Subcutaneous abdominal adipose tissue (tissue), 5 donors: ENCODE measurements at regions not wholly inside any gene's neighbourhood (a gene's known extent, or its start where the extent isn't known, plus 50 kb on each side); places are given as distances from the start of the nearest gene placed in this dataset.

Source experiments
- H3K27ac ChIP-seq: one replicate; pipeline ENCODE4 v1.7.0; 2013; ENCODE audit warnings: low read depth, mild to moderate bottlenecking, inconsistent platforms, low read length, moderate library complexity
- H3K27me3 ChIP-seq, 5 donors: one replicate each; pipeline ENCODE4 v1.7.0; 2013; ENCODE audit warnings: low read length in 5 of 5, inconsistent platforms in 1 of 5; ENCODE audit not compliant: control insufficient read depth in 5 of 5, insufficient read depth in 4 of 5
- H3K36me3 ChIP-seq, 5 donors: one replicate each; pipeline ENCODE4 v1.7.0; 2013; ENCODE audit warnings: low read length in 5 of 5; ENCODE audit not compliant: control insufficient read depth in 5 of 5, insufficient read depth in 5 of 5
- H3K4me1 ChIP-seq, 5 donors: one replicate each; pipeline ENCODE4 v1.7.0; 2013; ENCODE audit warnings: low read length in 5 of 5, mild to moderate bottlenecking in 3 of 5, moderate library complexity in 1 of 5; ENCODE audit not compliant: control insufficient read depth in 5 of 5, insufficient read depth in 5 of 5
- H3K4me3 ChIP-seq, 5 donors: one replicate each; pipeline ENCODE4 v1.7.0; 2013; ENCODE audit warnings: low read length in 5 of 5, low read depth in 1 of 5
- H3K9ac ChIP-seq, 5 donors: one replicate each; pipeline ENCODE4 v1.7.0; 2013; ENCODE audit warnings: low read length in 5 of 5, mild to moderate bottlenecking in 4 of 5, moderate library complexity in 3 of 5
- H3K9me3 ChIP-seq, 5 donors: one replicate each; pipeline ENCODE4 v1.7.0; 2013; ENCODE audit warnings: low read length in 5 of 5; ENCODE audit not compliant: control insufficient read depth in 5 of 5
- donor health status: healthy.
- donor health status: healthy.
- donor health status: healthy.
- donor health status: healthy.
- donor health status: healthy.

DNA sequence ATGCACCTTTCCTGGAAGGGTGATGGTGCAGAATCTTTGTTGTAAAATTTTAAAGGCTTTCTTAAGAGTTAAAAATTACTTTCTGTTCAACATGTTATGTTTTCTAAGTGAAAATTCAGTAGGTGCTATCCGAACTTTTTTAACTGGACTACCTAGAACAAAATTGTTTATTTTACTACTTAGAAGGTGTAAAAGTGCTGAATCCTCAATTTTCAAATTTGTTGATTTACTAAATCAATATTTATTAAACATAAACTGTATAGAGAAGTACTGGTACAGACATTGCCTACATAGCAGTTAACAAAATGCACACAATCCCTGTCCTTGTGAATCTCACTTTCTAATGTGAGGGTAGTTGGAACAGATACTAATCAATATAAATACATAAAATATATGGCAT is 277.5 kb downstream of the CTH start:
- Histone ChIP-seq H3K27me3 (no peaks in the 10 kb centered on the region), H3K27ac (no peak overlapping the region), H3K4me3 (no peak overlapping the region), H3K4me1 (peaks cover 0 to 8% (median 2%) of the 10 kb centered on the region in 5 donors), H3K9ac (no peak overlapping the region), H3K9me3 (no peaks in the 10 kb centered on the region), H3K36me3 (no peaks in the 10 kb centered on the region)

DNA sequence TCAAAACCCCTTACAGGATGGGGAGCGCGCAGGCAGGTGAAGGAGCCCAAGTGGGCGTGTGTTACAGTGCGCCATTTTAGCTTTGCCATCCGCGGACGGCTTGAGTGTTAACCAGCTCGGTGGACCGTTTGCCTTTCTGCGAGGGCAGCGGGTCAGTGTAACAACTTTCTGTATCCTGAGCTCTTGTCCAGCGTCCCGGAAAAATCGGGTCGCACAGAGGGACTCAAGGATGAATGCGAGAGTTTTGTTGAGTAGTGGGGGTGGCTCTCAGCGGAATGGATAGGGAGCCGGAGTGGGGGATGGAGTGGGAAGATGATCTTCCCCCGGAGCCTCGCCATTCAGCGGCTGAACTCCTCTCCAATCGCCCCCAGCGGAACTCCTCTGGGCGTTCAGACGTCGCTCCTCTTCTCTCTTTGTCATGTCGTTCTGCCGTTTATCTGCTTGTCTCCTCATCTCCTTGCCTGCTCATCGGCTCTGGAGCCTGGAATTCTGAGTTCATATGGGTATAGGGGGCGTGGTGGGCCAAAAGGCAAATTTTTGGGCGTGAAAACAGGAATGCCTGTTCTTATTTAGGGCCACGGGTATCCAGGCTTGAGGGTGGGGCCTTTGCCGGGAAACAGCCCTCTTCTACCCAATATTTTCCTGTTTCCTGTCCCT is 295.4 kb downstream of the CTH start:
- Histone ChIP-seq H3K4me3 (peak overlapping the region; percentile 55 to 87 (median 62)), H3K4me1 (peaks cover 0 to 16% (median 8%) of the 10 kb centered on the region in 5 donors), H3K9ac (peak overlapping the region in 3 of 5 donors; percentile 52 to 72 (median 56)), H3K27ac (peak overlapping the region; percentile 71), H3K9me3 (peaks cover 0 to 7% (median 0%) of the 10 kb centered on the region in 5 donors), H3K27me3 (no peaks in the 10 kb centered on the region), H3K36me3 (no peaks in the 10 kb centered on the region)

DNA sequence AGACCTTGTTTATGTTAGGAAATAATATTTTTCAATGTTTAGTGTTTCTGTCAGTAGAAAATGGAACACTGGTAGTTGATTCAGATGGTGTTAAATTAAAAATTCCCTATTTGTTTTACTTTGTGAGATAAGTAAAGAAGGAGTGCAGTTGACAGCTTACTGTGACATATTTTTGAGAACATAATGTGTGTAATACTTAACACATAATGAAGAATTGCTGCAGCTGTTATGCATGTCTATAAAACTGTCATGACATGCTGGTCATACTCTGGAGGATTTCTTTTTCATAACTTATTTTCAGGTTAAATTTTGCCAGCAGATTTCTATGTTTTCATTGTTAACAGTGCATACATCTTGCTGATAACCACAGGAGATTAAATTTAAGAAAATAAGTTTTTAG is 296.1 kb downstream of the CTH start:
- Histone ChIP-seq H3K27me3 (no peaks in the 10 kb centered on the region), H3K4me3 (peak overlapping the region in 4 of 5 donors; percentile 57 to 87 (median 68)), H3K9me3 (peaks cover 0 to 7% (median 0%) of the 10 kb centered on the region in 5 donors), H3K9ac (peak overlapping the region in 2 of 5 donors; percentile 56 to 72), H3K4me1 (peaks cover 0 to 16% (median 8%) of the 10 kb centered on the region in 5 donors), H3K36me3 (no peaks in the 10 kb centered on the region), H3K27ac (peak overlapping the region; percentile 71)

DNA sequence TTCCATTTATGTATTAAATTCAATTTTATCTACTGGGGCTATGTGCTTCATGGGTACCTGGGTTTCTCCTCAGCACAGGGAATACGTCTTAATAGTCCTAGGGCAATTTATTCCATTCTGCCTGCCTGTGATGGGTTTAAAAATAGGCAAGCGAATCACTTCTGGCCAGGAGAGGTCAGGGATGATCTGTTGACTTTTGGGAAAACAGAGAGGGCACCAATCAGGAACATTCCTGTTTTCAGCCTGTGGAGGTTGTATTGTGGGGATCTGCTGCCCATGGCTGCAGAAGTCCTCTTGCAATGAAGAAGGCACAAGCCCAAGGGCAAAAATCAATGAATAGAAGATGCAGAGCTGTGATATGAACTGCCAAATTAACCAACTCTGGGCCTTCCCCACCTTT is 303.1 kb downstream of the CTH start:
- no peak overlapping the region for H3K27ac ChIP-seq
- H3K4me3 ChIP-seq, result no peak overlapping the region
- H3K36me3 ChIP-seq, result no peaks in the 10 kb centered on the region
- H3K9me3 ChIP-seq, result peaks cover 0 to 7% (median 0%) of the 10 kb centered on the region in 5 donors
- H3K27me3 ChIP-seq, result no peaks in the 10 kb centered on the region
- H3K4me1 ChIP-seq, result peaks cover 0 to 13% (median 4%) of the 10 kb centered on the region in 5 donors
- no peak overlapping the region for H3K9ac ChIP-seq

DNA sequence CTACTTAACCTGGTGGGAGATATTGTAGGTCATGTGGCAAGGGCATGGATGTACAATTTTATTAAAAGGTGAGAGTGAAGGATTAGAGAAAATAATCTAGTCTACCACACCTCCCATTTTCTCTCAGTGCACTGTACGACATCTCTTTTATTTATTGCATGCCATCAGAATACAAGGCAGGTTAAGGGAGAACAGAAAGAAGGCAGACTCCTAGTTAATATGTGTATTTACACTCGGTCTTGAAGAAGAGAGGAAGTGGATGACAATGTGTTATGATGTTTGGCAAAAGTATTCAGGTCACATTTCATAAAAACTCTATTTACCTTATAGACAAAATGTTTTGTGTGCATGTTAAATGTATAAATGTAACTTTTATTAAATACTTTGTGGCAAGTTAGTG is 306.1 kb downstream of the CTH start:
- H3K4me3 ChIP-seq, result no peak overlapping the region
- H3K9ac ChIP-seq, result no peak overlapping the region
- H3K27me3 ChIP-seq, result no peaks in the 10 kb centered on the region
- H3K9me3 ChIP-seq, result peaks cover 0 to under 1% (median 0%) of the 10 kb centered on the region in 5 donors
- no peak overlapping the region for H3K27ac ChIP-seq
- peaks cover 3 to 24% (median 13%) of the 10 kb centered on the region in 5 donors for H3K4me1 ChIP-seq
- H3K36me3 ChIP-seq, result no peaks in the 10 kb centered on the region

DNA sequence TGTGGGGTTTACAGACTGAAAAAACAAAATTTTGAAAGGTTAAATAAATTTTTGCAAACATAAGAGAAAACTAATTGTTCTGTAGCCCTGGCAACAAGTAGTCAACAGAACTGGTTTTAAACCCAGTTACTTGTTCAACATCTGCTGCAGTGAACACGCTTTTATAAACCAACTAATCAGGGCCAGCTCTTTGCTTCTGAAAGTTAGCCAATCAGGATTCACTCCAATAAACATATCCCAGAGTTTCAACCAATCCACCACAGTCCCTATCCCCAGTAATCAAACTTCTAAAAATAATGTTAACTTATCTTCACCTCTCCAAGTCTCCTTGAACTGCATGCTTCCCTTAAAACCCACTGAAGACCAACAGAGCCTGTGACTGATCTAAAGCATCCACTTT is 306.6 kb downstream of the CTH start:
- peaks cover 3 to 24% (median 13%) of the 10 kb centered on the region in 5 donors for H3K4me1 ChIP-seq
- no peak overlapping the region for H3K9ac ChIP-seq
- no peak overlapping the region for H3K27ac ChIP-seq
- H3K27me3 ChIP-seq, result no peaks in the 10 kb centered on the region
- no peak overlapping the region for H3K4me3 ChIP-seq
- no peaks in the 10 kb centered on the region for H3K36me3 ChIP-seq
- peaks cover 0 to 5% (median 0%) of the 10 kb centered on the region in 5 donors for H3K9me3 ChIP-seq

DNA sequence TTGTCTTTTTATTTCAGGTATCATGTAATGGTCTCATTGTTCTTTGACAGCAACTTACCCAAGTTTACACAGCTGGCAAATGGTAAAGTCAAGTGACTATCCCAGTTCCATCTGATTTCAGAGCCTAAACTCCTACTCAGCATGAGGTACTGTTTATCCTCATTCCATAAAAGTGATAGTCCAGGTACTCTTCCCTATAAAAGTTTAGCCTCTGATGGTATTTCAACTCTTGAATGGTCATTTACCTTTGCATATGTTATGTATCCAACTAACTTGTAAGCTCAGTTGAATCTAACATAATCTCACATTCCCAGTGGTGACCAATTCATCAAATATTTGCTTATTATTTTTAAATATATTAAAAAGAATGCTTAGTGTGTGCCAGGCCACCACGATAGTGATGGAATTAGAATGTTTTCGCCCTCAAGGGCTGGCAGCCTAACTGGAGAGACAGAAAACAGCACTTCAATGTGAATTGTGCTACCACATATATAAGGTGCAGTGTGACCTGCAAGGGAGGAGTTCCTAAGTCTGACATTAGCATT is 307.1 kb downstream of the CTH start:
- Histone ChIP-seq H3K4me1 (peaks cover 3 to 24% (median 13%) of the 10 kb centered on the region in 5 donors), H3K27me3 (no peaks in the 10 kb centered on the region), H3K27ac (no peak overlapping the region), H3K36me3 (no peaks in the 10 kb centered on the region), H3K9ac (no peak overlapping the region), H3K4me3 (no peak overlapping the region), H3K9me3 (peaks cover 0 to 5% (median 0%) of the 10 kb centered on the region in 5 donors)

DNA sequence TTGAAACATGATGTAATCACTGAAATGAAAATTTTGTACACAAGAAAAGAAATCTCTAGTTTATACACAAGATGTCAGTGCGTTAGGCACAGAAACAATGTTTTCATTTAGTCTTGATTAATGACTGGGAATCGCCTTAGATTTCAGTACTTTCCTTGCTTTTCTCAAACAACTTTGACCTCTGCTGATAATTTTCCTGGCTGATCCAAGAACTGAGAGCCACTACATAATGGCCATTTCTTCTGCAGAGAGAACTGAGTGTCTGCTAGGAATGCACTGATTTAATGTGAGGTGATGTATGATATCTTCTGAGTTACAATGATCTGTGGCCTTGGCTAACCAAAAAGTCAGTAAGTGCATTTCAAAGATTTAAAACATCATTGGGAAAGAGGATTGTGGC is 308.1 kb downstream of the CTH start:
- Histone ChIP-seq H3K4me1 (peaks cover 3 to 24% (median 13%) of the 10 kb centered on the region in 5 donors), H3K9me3 (peaks cover 0 to 5% (median 0%) of the 10 kb centered on the region in 5 donors), H3K27ac (no peak overlapping the region), H3K27me3 (no peaks in the 10 kb centered on the region), H3K4me3 (peak overlapping the region in 1 of 5 donors; percentile 16), H3K36me3 (no peaks in the 10 kb centered on the region), H3K9ac (no peak overlapping the region)

DNA sequence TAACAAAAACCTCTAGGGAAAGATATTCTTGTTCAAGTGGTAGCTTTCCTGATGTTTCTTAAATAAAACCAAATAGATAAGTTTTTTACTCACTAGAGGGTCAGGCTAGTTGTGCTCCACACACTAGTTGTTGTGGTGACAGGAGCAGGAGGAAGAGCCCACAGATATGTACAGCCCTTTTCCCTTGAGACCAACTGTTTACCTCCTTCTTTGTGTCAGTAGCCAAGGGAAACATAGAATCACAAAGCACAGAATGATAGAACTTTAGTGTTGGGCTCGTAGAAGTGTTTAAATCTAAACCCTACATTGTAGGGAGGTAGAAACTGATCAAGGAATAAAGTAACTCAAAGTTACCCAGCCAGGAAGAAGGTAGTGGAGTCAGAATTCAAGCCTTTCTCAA is 309.0 kb downstream of the CTH start:
- Histone ChIP-seq H3K27ac (no peak overlapping the region), H3K9ac (no peak overlapping the region), H3K4me1 (peaks cover 3 to 24% (median 13%) of the 10 kb centered on the region in 5 donors), H3K9me3 (peaks cover 0 to 5% (median 0%) of the 10 kb centered on the region in 5 donors), H3K36me3 (no peaks in the 10 kb centered on the region), H3K27me3 (no peaks in the 10 kb centered on the region), H3K4me3 (no peak overlapping the region)

DNA sequence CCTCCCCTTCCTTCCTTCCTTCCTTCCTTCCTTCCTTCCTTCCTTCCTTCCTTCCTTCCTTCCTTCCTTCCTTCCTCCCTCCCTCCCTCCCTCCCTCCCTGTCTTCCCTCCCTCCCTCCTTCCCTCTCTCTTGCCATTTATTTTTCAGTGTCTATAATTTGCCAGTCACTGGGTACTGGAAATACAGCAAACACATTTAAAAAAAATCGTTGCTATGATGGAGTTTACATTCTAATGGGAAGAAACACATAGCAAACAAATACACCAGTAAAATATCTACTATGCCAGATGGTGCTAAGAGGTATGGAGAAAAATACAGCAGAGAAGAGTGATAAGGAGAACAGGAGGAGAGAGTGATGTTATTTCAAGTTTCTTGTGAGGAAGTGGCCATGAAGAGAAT is 309.5 kb downstream of the CTH start:
- Histone ChIP-seq H3K4me1 (peaks cover 3 to 24% (median 13%) of the 10 kb centered on the region in 5 donors), H3K9ac (no peak overlapping the region), H3K9me3 (peaks cover 0 to 5% (median 0%) of the 10 kb centered on the region in 5 donors)

More for the DNA sequence above, 309.5 kb downstream of the CTH start:
- no peak overlapping the region for H3K27ac ChIP-seq
- no peaks in the 10 kb centered on the region for H3K27me3 ChIP-seq
- no peaks in the 10 kb centered on the region for H3K36me3 ChIP-seq
- H3K4me3 ChIP-seq, result no peak overlapping the region
